ENCODE measurements at regions not wholly inside any gene's neighbourhood (a gene's known extent, or its start where the extent isn't known, plus 50 kb on each side); places are given as distances from the start of the nearest gene placed in this dataset.
"Not testable (repeated sequence)": the region's sequence is repeated elsewhere in the genome, so short reads cannot be mapped to it uniquely, and the experiment has no call there.

- DNase-seq: no peak
Observed at GRCh38 chr22:49657275-49657973, 170.2 kb downstream of the BRD1 start.

GRCh38 chr22:49656883-49657274, 170.8 kb downstream of the BRD1 start:
- not testable (repeated sequence) for DNase-seq

DNA sequence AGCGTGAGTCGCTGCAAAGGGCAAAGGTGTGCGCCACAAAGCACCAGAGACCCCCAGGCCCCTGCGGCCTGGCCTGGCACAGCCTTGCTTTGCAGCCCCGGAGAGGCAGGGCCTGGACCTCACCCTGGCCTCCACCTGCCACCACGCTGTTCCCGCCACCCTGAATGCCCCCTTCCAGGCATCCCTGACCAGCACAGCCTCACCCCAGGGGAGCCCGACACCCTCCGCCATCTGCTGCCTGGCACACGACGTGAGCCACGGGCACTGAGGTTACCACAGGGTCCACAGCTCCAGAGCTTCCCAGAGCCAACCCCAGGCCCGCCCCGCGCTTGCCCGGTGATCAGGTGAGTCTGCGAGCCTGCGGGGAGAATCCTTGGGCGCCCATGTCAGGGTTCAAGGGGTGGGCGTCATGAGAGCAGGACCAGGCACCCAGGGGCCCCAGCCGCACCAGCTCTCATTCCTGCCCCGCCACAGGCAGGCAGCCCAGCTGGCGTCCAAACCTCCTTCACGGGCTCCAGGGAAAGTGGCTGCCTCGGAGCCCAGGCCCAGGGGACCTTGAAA, 171.3 kb downstream of the BRD1 start:
- DNase-seq: no peak

DNA sequence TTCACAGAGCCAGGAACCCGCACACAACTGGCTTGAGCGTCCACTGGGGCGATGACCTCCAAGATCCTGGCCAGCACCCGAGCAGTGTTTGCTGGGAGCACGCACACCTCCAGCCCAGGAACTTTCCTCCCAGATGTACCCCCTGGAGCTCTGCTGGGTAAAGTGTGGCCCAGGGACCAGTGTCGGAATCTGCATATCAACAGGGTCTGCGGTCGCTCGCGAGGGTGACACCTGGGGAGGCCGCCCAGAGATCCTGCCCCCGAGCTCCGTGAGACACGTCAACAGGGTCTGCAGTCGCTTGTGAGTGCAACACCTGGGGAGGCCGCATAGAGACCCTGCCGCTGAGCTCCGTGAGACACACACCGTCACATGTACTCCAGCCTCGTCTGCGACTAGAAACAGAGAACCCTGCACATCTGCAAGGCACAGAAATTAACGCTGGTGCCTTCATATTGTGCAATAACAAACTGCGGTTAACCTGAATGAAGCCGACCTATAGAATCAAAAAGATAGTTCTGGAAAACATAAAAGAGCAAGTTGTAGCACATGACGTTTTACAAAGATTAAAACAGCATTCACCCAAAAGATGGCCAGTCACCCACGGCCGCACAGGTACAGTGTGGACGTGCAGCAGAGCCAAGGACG, 172.4 kb downstream of the BRD1 start:
- DNase-seq: no peak

DNA sequence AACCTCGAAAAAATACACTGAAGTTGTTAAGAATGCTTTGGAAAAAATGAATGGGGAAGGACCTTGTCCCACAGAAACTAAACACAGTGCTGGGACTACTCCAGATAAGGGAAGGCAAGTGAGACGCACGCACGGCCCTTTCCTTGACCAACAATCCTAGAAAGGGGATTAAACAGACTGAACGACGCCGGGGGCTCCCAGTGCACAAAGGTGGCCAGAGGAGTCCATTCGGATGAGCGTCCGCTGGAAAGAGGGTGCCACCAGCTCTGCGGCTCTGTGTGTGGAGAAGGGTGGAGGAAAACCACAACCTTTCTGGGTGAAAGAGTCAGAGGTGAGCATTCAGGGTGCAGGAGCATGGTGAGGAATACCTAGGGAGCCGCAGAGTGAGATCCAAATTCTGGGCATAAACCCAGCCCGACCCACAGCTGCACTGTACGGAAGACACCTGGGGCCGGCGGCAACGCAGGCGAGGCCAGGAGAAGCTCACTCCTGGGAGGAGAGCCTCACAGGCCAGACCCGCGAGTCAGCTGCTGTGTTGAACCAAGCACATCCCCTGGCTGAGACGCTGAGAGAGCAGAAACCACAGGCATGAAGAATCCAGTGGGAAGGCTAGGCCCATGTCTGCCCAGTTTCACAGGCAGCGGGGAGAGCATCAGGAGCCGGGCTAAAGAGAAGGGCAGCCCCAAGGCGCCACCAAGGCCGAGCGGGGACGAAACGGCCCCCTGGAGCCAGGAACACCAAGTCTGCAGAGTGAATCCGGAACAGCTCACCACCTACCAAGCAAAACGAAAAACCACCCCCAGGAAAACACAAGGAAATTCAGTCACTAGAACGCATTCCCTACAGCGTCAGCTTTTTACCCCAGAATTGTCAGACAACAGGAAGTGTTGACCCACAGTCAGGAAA, 177.1 kb downstream of the BRD1 start:
- DNase-seq: no peak

GRCh38 chr22:49649166-49650068, 178.3 kb downstream of the BRD1 start:
- DNase-seq: no peak

- no peak for DNase-seq
Observed at GRCh38 chr22:49648053-49648452, 179.6 kb downstream of the BRD1 start.

GRCh38 chr22:49647627-49648026, 180.0 kb downstream of the BRD1 start:
- DNase-seq: no peak

DNA sequence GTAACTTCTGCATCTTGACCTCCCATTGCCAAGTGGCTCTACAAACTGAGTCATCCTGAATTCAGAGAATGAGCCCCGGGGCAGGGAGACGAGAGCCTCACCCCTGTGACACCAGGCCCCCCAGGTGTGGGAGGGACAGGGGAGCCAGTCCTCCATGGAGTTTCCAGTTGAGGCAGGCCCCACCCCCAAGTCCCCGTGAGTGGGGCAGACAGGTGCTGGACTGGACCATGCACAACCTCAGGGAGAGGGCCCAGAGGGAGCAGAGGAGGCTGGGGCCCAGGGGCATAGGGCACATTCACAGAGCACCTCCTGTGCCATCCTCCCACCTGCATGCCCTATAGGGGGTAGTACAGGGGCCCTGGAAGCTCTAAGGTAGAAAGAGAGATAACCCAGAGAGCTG, 180.8 kb downstream of the BRD1 start:
- DNase-seq: no peak

DNA sequence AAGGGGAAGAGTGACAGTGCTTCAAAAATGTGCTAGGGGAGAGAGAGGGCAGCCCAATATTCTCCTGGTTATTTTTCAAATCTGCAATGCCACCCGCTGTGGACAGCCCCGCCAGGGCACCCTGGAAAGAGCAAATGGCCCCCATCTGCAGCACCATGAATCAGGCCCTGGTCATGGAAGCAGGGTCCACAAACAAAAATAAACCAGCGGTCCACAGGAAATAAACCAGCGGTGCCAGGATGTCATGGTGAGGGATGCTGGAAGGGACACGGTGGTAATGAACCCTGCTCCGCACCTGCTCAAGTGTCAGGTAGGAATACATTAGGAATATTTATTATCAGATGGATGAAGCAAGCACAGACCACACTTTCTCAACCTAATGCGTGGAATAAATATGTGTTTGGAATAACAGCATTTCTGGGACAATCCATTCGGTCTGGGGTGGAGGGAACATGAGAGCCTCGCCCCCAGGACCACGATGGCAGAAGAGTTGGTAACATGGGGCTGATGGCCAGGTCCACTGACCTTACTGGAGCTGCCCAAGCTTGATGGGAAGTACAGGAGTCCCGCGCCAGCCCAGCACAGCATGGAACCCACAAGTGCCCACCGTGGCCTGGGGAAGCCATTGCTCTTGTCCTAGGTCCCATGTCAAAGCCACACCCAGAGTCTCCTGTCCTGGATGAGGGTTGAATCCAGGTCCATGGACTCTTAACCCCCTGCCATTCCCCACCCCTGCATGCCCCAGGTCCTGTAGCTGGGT, 181.7 kb downstream of the BRD1 start:
- DNase-seq: no peak

- no peak for DNase-seq
Observed at GRCh38 chr22:49645257-49645656, 182.4 kb downstream of the BRD1 start.

DNA sequence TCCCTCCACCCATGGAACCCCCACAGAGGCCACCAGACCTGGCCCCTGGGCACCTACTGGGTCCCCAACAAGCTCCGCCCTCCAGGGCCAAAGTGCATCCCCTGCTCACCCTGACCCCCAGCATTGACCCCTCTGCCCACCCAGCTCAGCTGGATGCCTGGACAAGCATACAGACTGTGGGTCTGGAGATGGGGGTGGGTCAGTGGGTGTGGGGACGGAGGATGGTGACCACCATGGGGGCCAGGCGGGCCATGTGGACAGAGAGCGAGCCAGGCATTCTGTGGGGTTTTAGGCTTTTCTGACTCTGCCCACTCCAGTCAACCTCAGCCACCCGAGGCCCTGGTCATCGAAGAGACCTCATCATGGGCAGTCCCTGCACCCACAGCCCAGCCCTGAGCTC, 183.7 kb downstream of the BRD1 start:
- no peak for DNase-seq

DNA sequence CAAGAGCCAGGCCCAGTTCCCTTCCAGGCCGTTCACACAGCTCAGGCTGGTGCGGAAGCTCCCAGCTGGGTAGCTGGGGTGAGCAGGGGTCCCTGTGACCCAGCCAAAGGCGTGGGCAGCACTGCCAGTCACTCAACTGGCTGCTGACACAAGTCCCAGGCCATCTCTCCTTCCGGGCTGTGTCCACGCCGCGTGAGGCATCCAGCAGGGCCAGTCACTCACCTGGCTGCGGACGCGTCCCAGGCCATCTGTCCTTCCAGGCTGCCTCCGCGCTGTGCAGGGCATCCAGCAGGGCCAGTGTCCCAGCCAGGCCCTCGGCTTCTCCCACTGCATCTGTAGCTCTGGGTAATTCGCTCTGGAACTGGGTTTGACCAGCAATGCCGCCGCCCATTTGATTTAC, 184.2 kb downstream of the BRD1 start:
- no peak for DNase-seq

GRCh38 chr22:49642741-49643140, 184.9 kb downstream of the BRD1 start:
- no peak for DNase-seq

GRCh38 chr22:49642331-49642730, 185.3 kb downstream of the BRD1 start:
- no peak for DNase-seq

- no peak for DNase-seq
Observed at GRCh38 chr22:49641770-49642313, 185.8 kb downstream of the BRD1 start.

DNA sequence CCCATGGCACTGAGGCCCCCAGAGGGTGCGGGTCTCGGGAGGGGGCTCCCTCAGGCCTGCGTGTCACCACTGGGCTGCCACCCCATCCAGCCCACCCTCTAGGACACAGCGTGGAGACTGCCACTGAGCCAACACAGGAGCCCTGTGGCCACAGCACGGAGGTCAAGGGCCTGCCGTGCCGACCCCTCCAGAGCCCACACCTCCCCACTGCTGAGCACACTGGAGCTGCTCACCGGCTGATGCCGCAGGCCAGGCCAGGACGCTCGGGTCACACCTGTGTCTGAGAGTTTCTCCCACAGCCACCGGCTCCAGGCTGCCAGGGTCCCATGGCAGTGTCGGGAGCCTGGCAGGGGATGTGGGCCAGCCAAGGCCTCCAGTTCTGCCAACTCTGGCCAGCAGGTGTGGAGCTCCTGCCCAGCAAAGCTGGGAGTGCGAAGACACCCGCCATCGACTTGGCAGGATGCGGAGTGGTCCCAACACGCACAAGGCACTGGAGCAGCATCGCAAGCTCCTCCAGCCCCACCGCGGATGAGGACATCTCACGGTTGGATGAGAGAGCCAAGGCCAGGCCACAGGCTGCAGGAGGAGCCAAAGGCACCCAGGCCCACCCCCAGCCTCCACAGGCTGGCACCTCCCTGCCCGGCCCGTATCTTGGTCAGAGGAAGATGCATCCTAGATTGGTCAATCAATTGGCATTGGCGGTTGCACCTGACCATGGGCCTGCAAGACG, 187.1 kb downstream of the BRD1 start:
- no peak for DNase-seq

GRCh38 chr22:49639956-49640355, 187.7 kb downstream of the BRD1 start:
- no peak for DNase-seq

GRCh38 chr22:49638788-49639187, 188.9 kb downstream of the BRD1 start:
- DNase-seq: no peak

GRCh38 chr22:49638001-49638400, 189.7 kb downstream of the BRD1 start:
- DNase-seq: no peak
